NCI-H1092 treated with DMSO at 0.1 percent for 48 hours (cell line): ENCODE measurements at regions not wholly inside any gene's neighbourhood (a gene's known extent, or its start where the extent isn't known, plus 50 kb on each side); places are given as distances from the start of the nearest gene placed in this dataset.

Source experiments
- DNase-seq: peaks from one replicate; lab custom pipeline; 2025; lab: John Stamatoyannopoulos, UW

- no peak for DNase-seq
These were observed 118.8 kb downstream of the GYPC start for GRCh38 chr2:126774761-126775160.

- DNase-seq = no peak
These were observed 119.5 kb downstream of the GYPC start for GRCh38 chr2:126775300-126775985.

GRCh38 chr2:126776255-126776654 lies 120.3 kb downstream of the GYPC start:
- no peak for DNase-seq

- peak; percentile 20 for DNase-seq
These were observed 121.0 kb downstream of the GYPC start for GRCh38 chr2:126776692-126777619.

- no peak for DNase-seq
These were observed 121.1 kb upstream of the TEX51 start for GRCh38 chr2:126777620-126777978.

GRCh38 chr2:126778561-126779501 lies 119.9 kb upstream of the TEX51 start:
- DNase-seq = no peak

- DNase-seq = no peak
These were observed 117.5 kb upstream of the TEX51 start for GRCh38 chr2:126781206-126781605.

- no peak for DNase-seq
These were observed 116.9 kb upstream of the TEX51 start for GRCh38 chr2:126781806-126782205.

GRCh38 chr2:126782648-126783047 lies 116.0 kb upstream of the TEX51 start:
- DNase-seq = no peak

GRCh38 chr2:126783341-126783740 lies 115.3 kb upstream of the TEX51 start:
- no peak for DNase-seq

GRCh38 chr2:126784045-126784444 lies 114.6 kb upstream of the TEX51 start:
- no peak for DNase-seq

GRCh38 chr2:126784621-126785020 lies 114.1 kb upstream of the TEX51 start:
- DNase-seq = no peak

- DNase-seq = no peak
These were observed 113.5 kb upstream of the TEX51 start for GRCh38 chr2:126785236-126785635.

- no peak for DNase-seq
These were observed 112.8 kb upstream of the TEX51 start for GRCh38 chr2:126785862-126786261.

- no peak for DNase-seq
These were observed 111.9 kb upstream of the TEX51 start for GRCh38 chr2:126786765-126787164.

- no peak for DNase-seq
These were observed 111.4 kb upstream of the TEX51 start for GRCh38 chr2:126787289-126787688.

- DNase-seq = no peak
These were observed 110.6 kb upstream of the TEX51 start for GRCh38 chr2:126788113-126788512.

- DNase-seq = no peak
These were observed 110.0 kb upstream of the TEX51 start for GRCh38 chr2:126788652-126789051.

- no peak for DNase-seq
These were observed 107.5 kb upstream of the TEX51 start for GRCh38 chr2:126790987-126791780.

GRCh38 chr2:126792186-126792585 lies 106.5 kb upstream of the TEX51 start:
- no peak for DNase-seq

GRCh38 chr2:126792993-126793392 lies 105.7 kb upstream of the TEX51 start:
- no peak for DNase-seq
